Stomach (tissue), 4 donors: ENCODE measurements at regions not wholly inside any gene's neighbourhood (a gene's known extent, or its start where the extent isn't known, plus 50 kb on each side); places are given as distances from the start of the nearest gene placed in this dataset.

Source experiments
- CTCF ChIP-seq, 7 experiments: fragments of 450-650 bp in 4 of 7; fragments of 200-600 bp in 3 of 7; sonication (generic) in 3 of 7; IDR thresholded peaks; one replicate each; pipeline ENCODE4 v1.5.1; 2016 to 2019; ENCODE audit warnings: antibody characterized with exemption in 7 of 7, control low read depth in 2 of 7, mild to moderate bottlenecking in 1 of 7
- EP300 ChIP-seq: sonication (generic); formaldehyde crosslinking; IDR thresholded peaks from one replicate; pipeline ENCODE4 v1.6.1; 2017; ENCODE audit warnings: antibody characterized with exemption
- POLR2A ChIP-seq, 4 donors: fragments of 450-650 bp; IDR thresholded peaks; one replicate each; pipeline ENCODE4 v1.6.1; 2016; ENCODE audit warnings: antibody characterized with exemption in 4 of 4, control low read depth in 2 of 4, mild to moderate bottlenecking in 1 of 4, moderate library complexity in 1 of 4
- POLR2AphosphoS5 ChIP-seq, 3 donors: sonication (generic); formaldehyde crosslinking; IDR thresholded peaks; one replicate each; pipeline ENCODE4 v1.6.1; 2016; ENCODE audit warnings: antibody characterized with exemption in 3 of 3

GRCh38 chr14:49460662-49461061 lies 125.5 kb downstream of the RPS29 start:
- TF ChIP-seq POLR2AphosphoS5 (IDR thresholded peaks at IDR 0.05) (no peak), CTCF (IDR thresholded peaks at IDR 0.05) (no peak), POLR2A (IDR thresholded peaks at IDR 0.05) (no peak), EP300 (no peak)
